AG09309 (cell line): ENCODE measurements at regions not wholly inside any gene's neighbourhood (a gene's known extent, or its start where the extent isn't known, plus 50 kb on each side); places are given as distances from the start of the nearest gene placed in this dataset.

Source experiments
- DNase-seq: peaks from one replicate; pipeline ENCODE4 v3.0.0-alpha.2; 2010; ENCODE audit warnings: low read depth
- H3K4me3 ChIP-seq: 2 replicates; pipeline ENCODE4 v1.5.1; 2011; ENCODE audit warnings: mild to moderate bottlenecking, low read depth, low read length, moderate library complexity; ENCODE audit not compliant: control insufficient read depth
- CTCF ChIP-seq: IDR thresholded peaks from 2 replicates; pipeline ENCODE4 v1.5.1; 2011; ENCODE audit warnings: mild to moderate bottlenecking, low read depth, low read length, inconsistent platforms; ENCODE audit not compliant: insufficient read depth, control insufficient read depth; ENCODE audit errors: missing control alignments

GRCh38 chr7:46547044-46547443 lies 626.0 kb upstream of the IGFBP3 start:
- H3K4me3 ChIP-seq = no peak overlapping the region
- no peak for DNase-seq
- no peak for TF ChIP-seq CTCF

- DNase-seq = no peak
- no peak overlapping the region for H3K4me3 ChIP-seq
- no peak for TF ChIP-seq CTCF
These were observed 624.7 kb upstream of the IGFBP3 start for GRCh38 chr7:46545790-46546189.

GRCh38 chr7:46544396-46545008 lies 623.4 kb upstream of the IGFBP3 start:
- H3K4me3 ChIP-seq = no peak overlapping the region
- no peak for DNase-seq
- TF ChIP-seq CTCF = no peak

GRCh38 chr7:46542076-46542475 lies 621.0 kb upstream of the IGFBP3 start:
- no peak for TF ChIP-seq CTCF
- no peak for DNase-seq
- no peak overlapping the region for H3K4me3 ChIP-seq

GRCh38 chr7:46539892-46540483 lies 618.9 kb upstream of the IGFBP3 start:
- no peak overlapping the region for H3K4me3 ChIP-seq
- DNase-seq = no peak
- no peak for TF ChIP-seq CTCF

GRCh38 chr7:46537191-46537905 lies 616.3 kb upstream of the IGFBP3 start:
- TF ChIP-seq CTCF = no peak
- no peak for DNase-seq
- H3K4me3 ChIP-seq = no peak overlapping the region
